ENCODE measurements at regions not wholly inside any gene's neighbourhood (a gene's known extent, or its start where the extent isn't known, plus 50 kb on each side); places are given as distances from the start of the nearest gene placed in this dataset.
"Not testable (repeated sequence)": the region's sequence is repeated elsewhere in the genome, so short reads cannot be mapped to it uniquely, and the experiment has no call there.

GRCh38 chr1:144104000-144104677 is 132.4 kb upstream of the FAM72C start:
- TF ChIP-seq MAFK (IDR thresholded peaks at IDR 0.05; ENCODE audit: low read depth, low read length); CEBPB (IDR thresholded peaks at IDR 0.05; ENCODE audit: low read depth, low read length); POLR2A (IDR thresholded peaks at IDR 0.05; ENCODE audit: low read depth, low read length); CTCF (conservative IDR thresholded peaks at IDR 0.05; ENCODE audit: low read depth, low read length); FOS (IDR thresholded peaks at IDR 0.05; ENCODE audit: low read depth, low read length); MXI1 (IDR thresholded peaks at IDR 0.05; ENCODE audit: borderline replicate concordance, low read depth, low read length): not testable (repeated sequence)

Measured in IMR-90 (cell line).